Neuronal stem cell (in vitro differentiated cells): ENCODE measurements at regions not wholly inside any gene's neighbourhood (a gene's known extent, or its start where the extent isn't known, plus 50 kb on each side); places are given as distances from the start of the nearest gene placed in this dataset.

ENCODE experiments used
- DNase-seq: peaks from one replicate; pipeline ENCODE4 v3.0.0-alpha.2; 2013; ENCODE audit warnings: low spot score
- H2AFZ ChIP-seq: one replicate; pipeline ENCODE4 v1.6.1; 2013; ENCODE audit warnings: mild to moderate bottlenecking, low read length, inconsistent platforms
- H2AK5ac ChIP-seq: 2 replicates; pipeline ENCODE4 v1.6.1; 2013; ENCODE audit warnings: low read depth, mild to moderate bottlenecking, inconsistent platforms, low read length, moderate library complexity, mixed read lengths
- H2BK120ac ChIP-seq: 2 replicates; pipeline ENCODE4 v1.6.1; 2013; ENCODE audit warnings: low read depth, mild to moderate bottlenecking, inconsistent platforms, low read length, moderate library complexity, mixed read lengths
- H2BK12ac ChIP-seq: one replicate; pipeline ENCODE4 v1.6.1; 2013; ENCODE audit warnings: low read length, inconsistent platforms
- H2BK15ac ChIP-seq: 2 replicates; pipeline ENCODE4 v1.6.1; 2013; ENCODE audit warnings: mild to moderate bottlenecking, low read length, inconsistent platforms, mixed read lengths
- H2BK5ac ChIP-seq: one replicate; pipeline ENCODE4 v1.6.1; 2013; ENCODE audit warnings: inconsistent platforms, mild to moderate bottlenecking, low read length, moderate library complexity
- H3K14ac ChIP-seq: one replicate; pipeline ENCODE4 v1.6.1; 2013; ENCODE audit warnings: low read length, inconsistent platforms
- H3K18ac ChIP-seq: 2 replicates; pipeline ENCODE4 v1.6.1; 2013; ENCODE audit warnings: low read length, inconsistent platforms
- H3K23ac ChIP-seq: 2 replicates; pipeline ENCODE4 v1.6.1; 2013; ENCODE audit warnings: low read depth, mild to moderate bottlenecking, mixed read lengths, low read length, inconsistent platforms; ENCODE audit not compliant: poor library complexity
- H3K27ac ChIP-seq: replicated peaks from 3 replicates; pipeline ENCODE4 v1.5.1; 2013; ENCODE audit warnings: low read length, inconsistent platforms
- H3K27me3 ChIP-seq, 3 experiments: 2 replicates each; pipeline ENCODE4 v1.6.1; 2013; ENCODE audit warnings: low read length in 3 of 3, mild to moderate bottlenecking in 2 of 3, inconsistent platforms in 1 of 3, low read depth in 1 of 3, mixed read lengths in 1 of 3, moderate library complexity in 1 of 3; ENCODE audit not compliant: control insufficient read depth in 3 of 3, insufficient read depth in 3 of 3
- H3K36me3 ChIP-seq, 2 donors: replicated peaks in 1 of 2; 2 replicates each; pipeline ENCODE4 v1.6.1; 2013; ENCODE audit warnings: low read length in 2 of 2; ENCODE audit not compliant: control insufficient read depth in 2 of 2, insufficient read depth in 2 of 2
- H3K4ac ChIP-seq: 2 replicates; pipeline ENCODE4 v1.6.1; 2013; ENCODE audit warnings: inconsistent platforms, mild to moderate bottlenecking, low read length, moderate library complexity
- H3K4me1 ChIP-seq, 2 donors: 1 replicate in 1 of 2; 2 replicates in 1 of 2; pipeline ENCODE4 v1.6.1; 2013; ENCODE audit warnings: low read length in 2 of 2, low read depth in 1 of 2; ENCODE audit not compliant: control insufficient read depth in 2 of 2, insufficient read depth in 1 of 2
- H3K4me2 ChIP-seq: one replicate; pipeline ENCODE4 v1.6.1; 2013; ENCODE audit warnings: mild to moderate bottlenecking, low read length, inconsistent platforms; ENCODE audit not compliant: insufficient read depth, poor library complexity, severe bottlenecking
- H3K4me3 ChIP-seq, 2 donors: 2 replicates each; pipeline ENCODE4 v1.5.1; 2013; ENCODE audit warnings: low read length in 2 of 2, mild to moderate bottlenecking in 2 of 2, inconsistent platforms in 1 of 2, moderate library complexity in 1 of 2
- H3K79me1 ChIP-seq: one replicate; pipeline ENCODE4 v1.6.1; 2013; ENCODE audit warnings: low read depth, mild to moderate bottlenecking, inconsistent platforms, low read length, moderate library complexity
- H3K9ac ChIP-seq: one replicate; pipeline ENCODE4 v1.6.1; 2013; ENCODE audit warnings: mild to moderate bottlenecking, low read depth, low read length, inconsistent platforms; ENCODE audit not compliant: poor library complexity
- H3K9me3 ChIP-seq, 2 donors: replicated peaks in 1 of 2; 2 replicates each; pipeline versions ENCODE3 to v1.6.1; 2013; ENCODE audit warnings: low read length in 2 of 2, mild to moderate bottlenecking in 2 of 2, inconsistent platforms in 1 of 2, low read depth in 1 of 2, mixed read lengths in 1 of 2, moderate library complexity in 1 of 2; ENCODE audit not compliant: control insufficient read depth in 2 of 2, insufficient read depth in 1 of 2
- H4K8ac ChIP-seq: one replicate; pipeline ENCODE4 v1.6.1; 2013; ENCODE audit warnings: low read depth, mild to moderate bottlenecking, inconsistent platforms, low read length, moderate library complexity
- H4K91ac ChIP-seq: one replicate; pipeline ENCODE4 v1.6.1; 2013; ENCODE audit warnings: low read length, low read depth, mild to moderate bottlenecking, inconsistent platforms; ENCODE audit not compliant: poor library complexity
- WGBS, 2 donors: extraction: QIAGEN DNeasy Blood & Tissue Kit; methylation state at CpG; one replicate each; pipeline ENCODE4 v1.1.7; 2013; ENCODE audit warnings: missing lambda C conversion rate in 2 of 2, mixed read lengths in 1 of 2; ENCODE audit not compliant: insufficient read length in 2 of 2, insufficient replicate concordance in 1 of 2; ENCODE audit errors: extremely low coverage in 2 of 2; 5-methylcytosine and 5-hydroxymethylcytosine counted together

GRCh38 chr5:14038341-14038959 lies 94.0 kb upstream of the DNAH5 start:
- Histone ChIP-seq H4K8ac (no peak overlapping the region), H3K36me3 (no peaks in the 10 kb centered on the region), H2BK15ac (no peak overlapping the region), H2AK5ac (no peak overlapping the region), H2BK5ac (no peak overlapping the region), H3K14ac (no peak overlapping the region), H3K18ac (no peak overlapping the region), H3K4me2 (no peak overlapping the region), H3K4me3 (no peak overlapping the region), H3K4ac (no peak overlapping the region), H3K4me1 (peaks cover 22 to 25% of the 10 kb centered on the region in 2 donors), H2BK120ac (no peak overlapping the region), H3K27ac (no peak overlapping the region), H4K91ac (no peak overlapping the region), H2BK12ac (no peak overlapping the region), H3K9me3 (peaks cover 0 to 2% of the 10 kb centered on the region in 2 donors), H3K23ac (no peak overlapping the region), H3K27me3 (no peaks in the 10 kb centered on the region), H2AFZ (no peak overlapping the region), H3K79me1 (no peaks in the 10 kb centered on the region), H3K9ac (no peak overlapping the region)
- no peak for DNase-seq
- WGBS, 2 donors: no CpG with 5 or more reads among the region's 10 CpGs

- H2AFZ ChIP-seq: peak overlapping the region; percentile 76
- no peak for DNase-seq
- no peak overlapping the region for H2AK5ac ChIP-seq
- H3K27ac ChIP-seq: peak overlapping the region; percentile 83
- H2BK15ac ChIP-seq: no peak overlapping the region
- H3K14ac ChIP-seq: no peak overlapping the region
- H3K36me3 ChIP-seq: no peaks in the 10 kb centered on the region
- no peak overlapping the region for H3K4ac ChIP-seq
- H2BK120ac ChIP-seq: peak overlapping the region; percentile 25
- peaks cover 0 to 2% of the 10 kb centered on the region in 2 donors for H3K9me3 ChIP-seq
- H4K91ac ChIP-seq: no peak overlapping the region
- H3K27me3 ChIP-seq: no peaks in the 10 kb centered on the region
- H3K23ac ChIP-seq: no peak overlapping the region
- peak overlapping the region; percentile 53 for H3K18ac ChIP-seq
- H3K79me1 ChIP-seq: no peaks in the 10 kb centered on the region
- H3K4me1 ChIP-seq: peaks cover 22 to 25% of the 10 kb centered on the region in 2 donors
- no peak overlapping the region for H3K4me3 ChIP-seq
- H4K8ac ChIP-seq: no peak overlapping the region
- no CpG with 5 or more reads among the region's 9 CpGs for WGBS, 2 donors
- peak overlapping the region; percentile 58 for H2BK5ac ChIP-seq
- no peak overlapping the region for H2BK12ac ChIP-seq
- no peak overlapping the region for H3K9ac ChIP-seq
- H3K4me2 ChIP-seq: no peak overlapping the region
Measured at GRCh38 chr5:14036947-14037346, 92.5 kb upstream of the DNAH5 start.

- H2AFZ ChIP-seq: peak overlapping the region; percentile 76
- H2BK120ac ChIP-seq: no peak overlapping the region
- H2BK12ac ChIP-seq: no peak overlapping the region
- peaks cover 0 to 2% of the 10 kb centered on the region in 2 donors for H3K9me3 ChIP-seq
- no peak overlapping the region for H3K14ac ChIP-seq
- H2BK5ac ChIP-seq: no peak overlapping the region
- no peaks in the 10 kb centered on the region for H3K79me1 ChIP-seq
- DNase-seq: no peak
- H3K4me2 ChIP-seq: peak overlapping the region; percentile 40
- H3K4ac ChIP-seq: no peak overlapping the region
- no peak overlapping the region for H3K9ac ChIP-seq
- H3K27me3 ChIP-seq: no peaks in the 10 kb centered on the region
- H4K91ac ChIP-seq: no peak overlapping the region
- H2AK5ac ChIP-seq: no peak overlapping the region
- H3K18ac ChIP-seq: no peak overlapping the region
- no peak overlapping the region for H2BK15ac ChIP-seq
- no peak overlapping the region for H3K4me3 ChIP-seq
- H3K4me1 ChIP-seq: peaks cover 22 to 25% of the 10 kb centered on the region in 2 donors
- peak overlapping the region; percentile 83 for H3K27ac ChIP-seq
- no peak overlapping the region for H4K8ac ChIP-seq
- no CpG with 5 or more reads among the region's 2 CpGs for WGBS, 2 donors
- H3K23ac ChIP-seq: no peak overlapping the region
- no peaks in the 10 kb centered on the region for H3K36me3 ChIP-seq
Measured at GRCh38 chr5:14036514-14036913, 92.0 kb upstream of the DNAH5 start.

GRCh38 chr5:14035859-14036503 lies 91.5 kb upstream of the DNAH5 start:
- Histone ChIP-seq H4K91ac (no peak overlapping the region), H3K4me3 (peak overlapping the region in 1 of 2 donors; percentile 5), H2BK15ac (no peak overlapping the region), H3K4ac (no peak overlapping the region), H3K9me3 (no peaks in the 10 kb centered on the region), H2AFZ (peak overlapping the region; percentile 76), H3K14ac (no peak overlapping the region), H3K27me3 (no peaks in the 10 kb centered on the region), H2BK12ac (no peak overlapping the region), H3K4me2 (peak overlapping the region; percentile 15), H3K36me3 (no peaks in the 10 kb centered on the region), H3K23ac (no peak overlapping the region), H3K27ac (peak overlapping the region; percentile 83), H2AK5ac (no peak overlapping the region), H3K9ac (no peak overlapping the region), H2BK120ac (no peak overlapping the region), H3K79me1 (no peaks in the 10 kb centered on the region), H2BK5ac (no peak overlapping the region), H3K18ac (no peak overlapping the region), H3K4me1 (peaks cover 22 to 25% of the 10 kb centered on the region in 2 donors), H4K8ac (no peak overlapping the region)
- no CpG with 5 or more reads among the region's 10 CpGs for WGBS, 2 donors
- DNase-seq: peak; percentile 54
